PC-9 (cell line): ENCODE measurements at regions not wholly inside any gene's neighbourhood (a gene's known extent, or its start where the extent isn't known, plus 50 kb on each side); places are given as distances from the start of the nearest gene placed in this dataset.

ENCODE experiments used
- EZH2 ChIP-seq: fragments of 200-600 bp; sonication (generic); IDR thresholded peaks from 2 replicates; pipeline ENCODE4 v1.8.0; 2017; ENCODE audit warnings: antibody characterized with exemption, low read depth
- TF ChIP-seq, protein P1 (sequence below): fragments of 200-600 bp; sonication (generic); conservative IDR thresholded peaks from 2 replicates; pipeline ENCODE4 v1.6.1; 2017; ENCODE audit warnings: mixed run types, antibody characterized with exemption, mild to moderate bottlenecking, moderate library complexity

DNA sequence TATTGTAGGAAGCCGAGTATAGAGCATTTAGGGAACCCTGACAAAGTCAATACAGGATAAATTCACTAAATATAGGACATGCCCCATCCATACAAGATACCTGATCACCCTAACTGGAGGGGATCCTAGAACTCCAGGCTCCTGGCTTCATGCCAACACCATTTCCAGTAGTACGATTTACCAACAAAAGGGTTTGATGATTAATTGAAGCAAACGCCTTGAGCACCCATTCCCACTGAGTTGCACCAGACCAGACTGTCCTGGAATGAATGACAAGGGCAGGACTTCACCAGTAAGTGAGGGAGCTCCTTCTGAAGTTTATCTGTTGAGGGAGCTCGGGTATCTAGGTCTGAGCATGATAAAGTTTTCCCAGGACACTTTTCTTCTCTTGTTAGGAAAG is 327.2 kb upstream of the MSX2 start:
- TF ChIP-seq, protein P1, sequence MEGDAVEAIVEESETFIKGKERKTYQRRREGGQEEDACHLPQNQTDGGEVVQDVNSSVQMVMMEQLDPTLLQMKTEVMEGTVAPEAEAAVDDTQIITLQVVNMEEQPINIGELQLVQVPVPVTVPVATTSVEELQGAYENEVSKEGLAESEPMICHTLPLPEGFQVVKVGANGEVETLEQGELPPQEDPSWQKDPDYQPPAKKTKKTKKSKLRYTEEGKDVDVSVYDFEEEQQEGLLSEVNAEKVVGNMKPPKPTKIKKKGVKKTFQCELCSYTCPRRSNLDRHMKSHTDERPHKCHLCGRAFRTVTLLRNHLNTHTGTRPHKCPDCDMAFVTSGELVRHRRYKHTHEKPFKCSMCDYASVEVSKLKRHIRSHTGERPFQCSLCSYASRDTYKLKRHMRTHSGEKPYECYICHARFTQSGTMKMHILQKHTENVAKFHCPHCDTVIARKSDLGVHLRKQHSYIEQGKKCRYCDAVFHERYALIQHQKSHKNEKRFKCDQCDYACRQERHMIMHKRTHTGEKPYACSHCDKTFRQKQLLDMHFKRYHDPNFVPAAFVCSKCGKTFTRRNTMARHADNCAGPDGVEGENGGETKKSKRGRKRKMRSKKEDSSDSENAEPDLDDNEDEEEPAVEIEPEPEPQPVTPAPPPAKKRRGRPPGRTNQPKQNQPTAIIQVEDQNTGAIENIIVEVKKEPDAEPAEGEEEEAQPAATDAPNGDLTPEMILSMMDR = no peak
- no peak for TF ChIP-seq EZH2
